ENCODE measurements at regions not wholly inside any gene's neighbourhood (a gene's known extent, or its start where the extent isn't known, plus 50 kb on each side); places are given as distances from the start of the nearest gene placed in this dataset.

DNA sequence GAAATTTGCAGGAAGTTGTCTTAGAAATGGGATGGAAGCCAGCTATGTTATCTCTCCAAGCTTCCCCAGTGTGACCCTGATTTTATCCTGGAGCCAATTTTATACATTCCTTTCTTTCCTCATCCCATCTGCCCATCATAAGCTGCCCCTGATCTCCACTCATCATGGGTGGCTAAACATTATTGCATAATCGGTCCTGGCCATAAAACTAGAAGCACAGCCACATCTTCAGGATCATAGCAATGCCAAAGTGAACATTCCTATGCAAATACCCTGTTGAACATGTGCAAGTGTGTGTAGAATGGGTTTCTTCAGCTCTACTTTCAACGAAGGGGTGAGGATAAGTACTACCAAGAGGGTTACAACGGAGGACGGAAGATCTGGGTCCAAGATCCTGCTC, 50.6 kb upstream of the COG2 start:
- Mint-ChIP-seq H3K4me3 (no peak overlapping the region), H3K4me1 (no peaks in the 10 kb centered on the region), H3K36me3 (ENCODE audit: low read depth) (no peaks in the 10 kb centered on the region), H3K27me3 (peaks cover 35% of the 10 kb centered on the region), H3K27ac (no peak overlapping the region), H3K9me3 (peaks cover 4% of the 10 kb centered on the region)
- ATAC-seq = no peak
- no peak for DNase-seq

DNA sequence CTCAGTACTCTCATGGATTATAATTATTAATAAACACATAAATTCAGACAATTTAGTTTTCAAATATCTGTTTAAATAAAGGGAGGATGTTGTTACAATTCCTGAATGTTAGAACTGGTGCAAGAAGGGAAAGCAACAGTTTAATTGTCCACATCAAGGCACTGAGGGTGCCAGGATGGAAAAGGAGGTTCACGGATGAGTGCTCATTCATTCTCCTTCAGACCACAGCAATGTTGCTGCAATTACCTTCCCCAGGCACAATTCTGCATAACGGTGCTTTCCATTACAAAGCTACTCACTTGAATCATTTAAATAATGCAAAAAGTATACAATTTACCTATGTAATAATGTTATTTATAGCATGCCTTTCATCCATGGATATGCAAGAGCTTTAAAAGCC, 52.3 kb upstream of the COG2 start:
- no peak overlapping the region for H3K4me3 Mint-ChIP-seq
- no peak overlapping the region for H3K27ac Mint-ChIP-seq
- H3K27me3 Mint-ChIP-seq = peaks cover 36% of the 10 kb centered on the region
- no peaks in the 10 kb centered on the region for H3K36me3 Mint-ChIP-seq (ENCODE audit: low read depth)
- peaks cover 4% of the 10 kb centered on the region for H3K9me3 Mint-ChIP-seq
- DNase-seq (no peak), ATAC-seq (no peak)
- H3K4me1 Mint-ChIP-seq = no peaks in the 10 kb centered on the region

- DNase-seq (no peak), ATAC-seq (no peak)
- Mint-ChIP-seq H3K27ac (no peak overlapping the region), H3K4me1 (no peaks in the 10 kb centered on the region), H3K9me3 (peaks cover 4% of the 10 kb centered on the region), H3K36me3 (ENCODE audit: low read depth) (no peaks in the 10 kb centered on the region), H3K4me3 (no peak overlapping the region), H3K27me3 (peaks cover 34% of the 10 kb centered on the region)
These were observed 53.9 kb upstream of the COG2 start for GRCh38 chr1:230588323-230588746.

- H3K27me3 Mint-ChIP-seq = peaks cover 36% of the 10 kb centered on the region
- H3K27ac Mint-ChIP-seq = no peak overlapping the region
- no peak for DNase-seq
- peaks cover 5% of the 10 kb centered on the region for H3K9me3 Mint-ChIP-seq
- no peaks in the 10 kb centered on the region for H3K4me1 Mint-ChIP-seq
- no peak overlapping the region for H3K4me3 Mint-ChIP-seq
- ATAC-seq = no peak
- H3K36me3 Mint-ChIP-seq (ENCODE audit: low read depth) = no peaks in the 10 kb centered on the region
These were observed 55.2 kb upstream of the COG2 start for GRCh38 chr1:230587061-230587460.

- ATAC-seq (no peak), DNase-seq (no peak)
- Mint-ChIP-seq H3K27ac (no peak overlapping the region), H3K4me1 (no peaks in the 10 kb centered on the region), H3K4me3 (no peak overlapping the region), H3K9me3 (peaks cover 8% of the 10 kb centered on the region), H3K36me3 (ENCODE audit: low read depth) (no peaks in the 10 kb centered on the region), H3K27me3 (peaks cover 35% of the 10 kb centered on the region)
These were observed 57.6 kb upstream of the COG2 start for GRCh38 chr1:230584660-230585059.

GRCh38 chr1:230581446-230582079, 60.7 kb upstream of the COG2 start:
- Mint-ChIP-seq H3K4me1 (no peaks in the 10 kb centered on the region), H3K4me3 (no peak overlapping the region), H3K27me3 (peaks cover 31% of the 10 kb centered on the region), H3K36me3 (ENCODE audit: low read depth) (no peaks in the 10 kb centered on the region), H3K9me3 (peaks cover 4% of the 10 kb centered on the region), H3K27ac (no peak overlapping the region)
- DNase-seq = no peak
- no peak for ATAC-seq

DNA sequence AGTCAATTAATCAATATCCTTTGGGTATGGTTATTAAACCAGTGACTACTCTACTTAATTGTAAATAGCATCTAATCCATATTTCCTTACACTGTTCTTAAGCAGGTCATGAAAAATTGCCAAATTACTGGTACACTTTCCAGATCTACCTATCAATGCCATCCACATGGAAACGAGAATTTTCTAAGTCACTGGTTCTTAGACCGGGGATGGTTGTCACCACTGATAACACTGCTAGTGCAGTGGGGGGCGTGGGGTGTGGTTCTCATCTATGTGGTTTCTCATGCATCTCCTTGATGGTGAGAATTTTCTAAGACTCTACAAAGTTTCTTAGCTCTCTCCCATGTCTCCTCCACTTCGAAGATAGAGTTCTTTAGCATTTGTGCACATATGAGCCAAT, 63.7 kb upstream of the COG2 start:
- Mint-ChIP-seq H3K27ac (no peak overlapping the region), H3K27me3 (peaks cover 31% of the 10 kb centered on the region), H3K4me3 (no peak overlapping the region), H3K4me1 (no peaks in the 10 kb centered on the region), H3K36me3 (ENCODE audit: low read depth) (no peaks in the 10 kb centered on the region), H3K9me3 (peaks cover 4% of the 10 kb centered on the region)
- DNase-seq (no peak), ATAC-seq (no peak)

GRCh38 chr1:230577537-230577936, 64.7 kb upstream of the COG2 start:
- peaks cover 29% of the 10 kb centered on the region for H3K27me3 Mint-ChIP-seq
- H3K4me1 Mint-ChIP-seq = no peaks in the 10 kb centered on the region

GRCh38 chr1:230575886-230576500, 66.3 kb upstream of the COG2 start:
- no peaks in the 10 kb centered on the region for H3K9me3 Mint-ChIP-seq
- no peak overlapping the region for H3K4me3 Mint-ChIP-seq
- peaks cover 22% of the 10 kb centered on the region for H3K27me3 Mint-ChIP-seq
- no peaks in the 10 kb centered on the region for H3K4me1 Mint-ChIP-seq
- no peaks in the 10 kb centered on the region for H3K36me3 Mint-ChIP-seq (ENCODE audit: low read depth)
- no peak for ATAC-seq
- no peak overlapping the region for H3K27ac Mint-ChIP-seq
- DNase-seq = no peak

More at GRCh38 chr1:230577537-230577936, 64.7 kb upstream of the COG2 start:
- peaks cover 4% of the 10 kb centered on the region for H3K9me3 Mint-ChIP-seq
- H3K27ac Mint-ChIP-seq = no peak overlapping the region
- no peak for ATAC-seq
- no peak for DNase-seq
- H3K4me3 Mint-ChIP-seq = no peak overlapping the region
- H3K36me3 Mint-ChIP-seq (ENCODE audit: low read depth) = no peaks in the 10 kb centered on the region

DNA sequence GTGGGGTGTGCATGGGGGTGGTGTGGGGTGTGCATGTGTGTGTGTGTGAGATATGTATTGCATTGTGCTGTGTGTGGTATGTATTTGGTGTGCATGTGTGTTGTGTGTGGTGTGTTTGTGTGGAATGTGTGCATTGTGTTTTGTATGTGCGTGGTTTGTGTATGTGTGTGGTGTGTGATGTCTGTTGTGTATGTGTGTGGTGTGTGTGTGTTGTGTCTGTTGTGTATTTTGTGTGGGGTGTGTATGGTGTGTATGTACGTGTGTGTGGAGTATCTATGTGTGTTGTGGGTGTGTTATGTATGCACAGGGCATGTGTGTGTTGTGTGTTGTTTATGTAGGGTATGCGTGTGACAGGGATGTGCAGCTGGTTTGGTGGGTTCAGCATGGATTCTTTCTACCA, 67.8 kb upstream of the COG2 start:
- H3K27ac Mint-ChIP-seq = no peak overlapping the region
- DNase-seq = no peak
- no peaks in the 10 kb centered on the region for H3K36me3 Mint-ChIP-seq (ENCODE audit: low read depth)
- no peaks in the 10 kb centered on the region for H3K4me1 Mint-ChIP-seq
- H3K9me3 Mint-ChIP-seq = no peaks in the 10 kb centered on the region
- peaks cover 28% of the 10 kb centered on the region for H3K27me3 Mint-ChIP-seq
- no peak for ATAC-seq
- no peak overlapping the region for H3K4me3 Mint-ChIP-seq

DNA sequence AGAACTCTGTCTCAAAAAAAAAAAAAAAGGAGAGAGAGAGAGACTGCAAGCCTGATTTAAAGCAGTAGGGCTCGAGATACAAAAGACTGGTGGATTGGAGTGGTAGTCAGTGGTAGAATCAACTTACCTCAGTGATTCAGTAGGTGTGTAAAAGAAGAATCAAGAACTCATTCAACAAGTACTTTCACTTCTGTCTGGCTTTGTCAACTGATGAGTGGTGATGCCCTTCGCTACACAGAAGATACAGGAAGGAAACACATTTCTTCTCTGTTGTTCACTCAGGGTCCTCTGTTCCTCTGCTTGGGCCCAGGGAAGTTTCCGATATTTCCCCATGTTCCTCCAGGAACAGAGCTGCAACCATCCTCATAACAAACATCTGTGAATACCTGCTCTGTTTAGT, 68.6 kb upstream of the COG2 start:
- ATAC-seq = no peak
- H3K9me3 Mint-ChIP-seq = no peaks in the 10 kb centered on the region
- no peaks in the 10 kb centered on the region for H3K4me1 Mint-ChIP-seq
- H3K36me3 Mint-ChIP-seq (ENCODE audit: low read depth) = no peaks in the 10 kb centered on the region
- no peak overlapping the region for H3K27ac Mint-ChIP-seq
- DNase-seq = no peak
- peaks cover 24% of the 10 kb centered on the region for H3K27me3 Mint-ChIP-seq
- H3K4me3 Mint-ChIP-seq = no peak overlapping the region

GRCh38 chr1:230572121-230573105, 69.9 kb upstream of the COG2 start:
- H3K9me3 Mint-ChIP-seq = no peaks in the 10 kb centered on the region
- peaks cover 4% of the 10 kb centered on the region for H3K4me1 Mint-ChIP-seq
- no peak overlapping the region for H3K27ac Mint-ChIP-seq
- H3K27me3 Mint-ChIP-seq = peaks cover 21% of the 10 kb centered on the region
- DNase-seq (no peak), ATAC-seq (no peak)
- H3K4me3 Mint-ChIP-seq = no peak overlapping the region
- H3K36me3 Mint-ChIP-seq (ENCODE audit: low read depth) = no peaks in the 10 kb centered on the region

GRCh38 chr1:230570724-230571360, 71.4 kb upstream of the COG2 start:
- ATAC-seq (no peak), DNase-seq (no peak)
- peaks cover 20% of the 10 kb centered on the region for H3K27me3 Mint-ChIP-seq

GRCh38 chr1:230569201-230569600, 73.1 kb upstream of the COG2 start:
- Mint-ChIP-seq H3K27me3 (peaks cover 28% of the 10 kb centered on the region), H3K9me3 (no peaks in the 10 kb centered on the region), H3K4me1 (peaks cover 4% of the 10 kb centered on the region), H3K4me3 (no peak overlapping the region), H3K27ac (no peak overlapping the region), H3K36me3 (ENCODE audit: low read depth) (no peaks in the 10 kb centered on the region)
- ATAC-seq (no peak), DNase-seq (no peak)

More at GRCh38 chr1:230570724-230571360, 71.4 kb upstream of the COG2 start:
- no peak overlapping the region for H3K4me3 Mint-ChIP-seq
- no peaks in the 10 kb centered on the region for H3K9me3 Mint-ChIP-seq
- no peak overlapping the region for H3K27ac Mint-ChIP-seq
- peaks cover 4% of the 10 kb centered on the region for H3K4me1 Mint-ChIP-seq
- H3K36me3 Mint-ChIP-seq (ENCODE audit: low read depth) = no peaks in the 10 kb centered on the region

Measured in activated naive CD8-positive, alpha-beta T cell treated with anti-CD3 and anti-CD28 coated beads, Interleukin-2, amount 50 U/mL, for 24 hours (primary cell).